ENCODE measurements at regions not wholly inside any gene's neighbourhood (a gene's known extent, or its start where the extent isn't known, plus 50 kb on each side); places are given as distances from the start of the nearest gene placed in this dataset.
"Not testable (repeated sequence)": the region's sequence is repeated elsewhere in the genome, so short reads cannot be mapped to it uniquely, and the experiment has no call there.

DNA sequence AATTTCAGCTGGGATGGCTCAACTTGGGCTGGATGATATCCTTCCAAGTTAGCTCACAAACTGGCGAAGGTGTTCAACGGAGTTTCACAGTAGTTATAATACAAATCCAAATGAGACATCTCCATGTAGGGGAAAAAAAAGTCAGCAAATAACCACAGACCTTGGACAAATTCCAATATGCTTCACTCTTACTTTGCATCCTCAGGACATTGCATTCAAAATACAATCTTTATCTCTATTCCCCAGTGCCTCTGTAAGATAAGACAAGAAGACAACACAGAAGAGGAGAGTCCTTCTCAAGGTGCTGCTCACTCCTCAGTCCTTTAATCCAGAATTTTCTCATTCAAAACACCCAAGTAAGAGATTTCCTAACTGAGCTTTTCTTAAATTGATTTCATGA is 1797.7 kb downstream of the MRPL39 start:
- no peak for DNase-seq

DNA sequence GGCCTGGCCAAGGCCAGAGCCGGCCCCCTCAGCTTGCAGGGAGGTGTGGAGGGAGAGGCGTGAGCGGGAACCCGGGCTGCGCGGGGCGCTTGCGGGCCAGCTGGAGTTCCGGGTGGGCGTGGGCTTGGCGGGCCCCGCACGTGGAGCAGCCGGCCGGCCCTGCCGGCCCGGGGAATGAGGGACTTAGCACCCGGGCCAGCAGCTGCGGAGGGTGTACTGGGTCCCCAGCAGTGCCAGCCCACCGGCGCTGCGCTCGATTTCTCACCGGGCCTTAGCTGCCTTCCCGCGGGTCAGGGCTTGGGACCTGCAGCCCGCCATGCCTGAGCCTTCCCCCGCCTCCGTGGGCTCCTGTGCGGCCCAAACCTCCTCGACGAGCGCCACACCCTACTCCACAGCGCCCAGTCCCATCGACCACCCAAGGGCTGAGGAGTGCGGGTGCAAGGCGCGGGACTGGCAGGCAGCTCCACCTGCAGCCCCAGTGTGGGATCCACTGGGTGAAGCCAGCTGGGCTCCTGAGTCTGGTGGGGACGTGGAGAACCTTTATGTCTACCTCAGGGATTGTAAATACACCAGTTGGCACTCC is 1800.2 kb downstream of the MRPL39 start:
- not testable (repeated sequence) for DNase-seq

DNA sequence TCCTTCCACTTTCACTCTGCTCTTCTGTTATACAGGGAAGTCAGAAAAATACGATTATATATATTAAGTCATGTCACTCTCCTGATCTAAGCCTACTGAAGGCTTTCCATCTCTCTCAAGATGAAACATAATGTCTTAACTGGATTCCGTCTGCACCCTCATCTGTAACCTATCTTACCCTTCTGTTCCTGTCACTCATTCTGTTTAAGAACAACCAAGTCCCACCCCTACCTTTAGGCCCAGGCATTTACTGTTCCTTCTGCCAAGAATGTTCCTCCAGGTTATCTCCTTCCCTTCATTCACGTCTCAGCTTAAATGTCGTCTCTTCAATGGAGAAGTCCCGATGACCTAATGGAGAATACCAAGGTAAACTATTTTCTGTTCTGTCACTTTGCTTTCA is 1802.4 kb downstream of the MRPL39 start:
- DNase-seq, result no peak

DNA sequence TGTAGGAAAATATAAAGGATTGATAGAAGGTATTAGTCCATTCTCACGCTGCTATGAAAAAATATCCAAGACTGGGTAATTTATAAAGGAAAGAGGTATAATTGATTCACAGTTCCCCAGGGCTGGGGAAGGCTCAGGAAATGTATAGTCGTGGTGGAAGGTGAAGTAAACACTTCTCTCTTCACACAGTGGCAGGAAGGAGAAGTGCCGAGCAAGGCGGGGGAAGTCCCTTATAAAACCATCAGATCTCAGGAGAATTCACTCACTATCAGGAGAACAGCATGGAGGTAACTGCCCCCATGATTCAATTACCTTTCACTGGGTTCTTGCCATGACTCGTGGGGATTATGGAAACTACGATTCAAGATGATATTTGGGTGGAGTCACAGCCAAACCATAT is 1806.0 kb downstream of the MRPL39 start:
- peak; percentile 15 for DNase-seq

DNA sequence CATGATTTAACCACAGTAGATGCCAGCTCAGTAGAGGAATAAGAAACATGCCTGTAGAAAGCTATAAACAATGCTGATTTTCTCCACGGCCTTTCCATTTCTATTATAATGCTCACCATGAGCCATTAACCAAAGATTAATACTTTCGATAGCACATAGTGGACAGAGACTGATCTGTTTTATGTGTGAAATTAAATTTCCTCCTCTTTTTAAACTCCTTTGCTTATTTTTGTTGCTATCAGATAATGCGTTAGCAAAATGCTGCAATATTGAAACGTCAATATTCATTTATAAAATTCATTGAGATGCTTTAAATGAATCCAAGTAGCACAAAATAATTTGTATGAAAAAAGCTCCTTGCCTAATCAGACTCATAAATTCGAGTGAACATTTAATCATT is 1807.9 kb downstream of the MRPL39 start:
- no peak for DNase-seq

DNA sequence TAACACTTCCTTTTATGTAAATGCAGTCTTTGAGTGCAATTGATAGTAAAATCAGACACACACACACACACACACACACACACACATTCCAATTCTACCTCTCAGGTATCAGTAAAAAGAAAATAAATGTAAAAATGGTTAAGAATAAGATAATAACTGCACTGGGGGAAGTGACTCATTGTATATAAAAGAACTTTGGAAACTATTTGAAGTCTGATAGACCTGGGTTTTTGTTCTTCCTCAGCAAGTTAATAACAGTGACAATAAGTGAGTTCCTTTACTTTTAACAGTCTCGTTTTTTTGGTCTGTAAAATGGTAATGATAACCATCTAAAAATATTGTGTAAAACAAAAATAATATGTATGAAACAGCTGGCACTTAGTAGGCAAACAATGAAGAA is 1815.0 kb downstream of the MRPL39 start:
- no peak for DNase-seq

DNA sequence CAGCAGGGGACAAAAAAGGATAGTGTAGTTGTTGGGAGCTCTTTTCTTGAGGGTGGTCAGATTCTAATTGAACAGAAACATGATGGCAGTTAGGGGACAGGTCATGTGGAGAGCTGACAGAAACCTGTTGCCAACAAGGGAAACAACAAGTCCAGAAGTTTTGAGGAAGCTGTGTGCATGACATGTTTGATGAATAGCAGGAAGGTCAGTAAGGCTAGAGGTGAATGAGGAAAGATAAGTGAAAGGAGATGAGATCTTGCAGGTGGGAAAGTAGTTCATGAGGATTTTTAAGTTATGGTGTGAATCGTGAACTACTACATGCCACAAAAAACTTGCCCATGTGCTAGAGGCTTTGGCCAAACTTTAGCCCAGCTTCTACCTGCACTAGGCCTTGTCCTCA is 1817.4 kb downstream of the MRPL39 start:
- DNase-seq, result peak; percentile 27

DNA sequence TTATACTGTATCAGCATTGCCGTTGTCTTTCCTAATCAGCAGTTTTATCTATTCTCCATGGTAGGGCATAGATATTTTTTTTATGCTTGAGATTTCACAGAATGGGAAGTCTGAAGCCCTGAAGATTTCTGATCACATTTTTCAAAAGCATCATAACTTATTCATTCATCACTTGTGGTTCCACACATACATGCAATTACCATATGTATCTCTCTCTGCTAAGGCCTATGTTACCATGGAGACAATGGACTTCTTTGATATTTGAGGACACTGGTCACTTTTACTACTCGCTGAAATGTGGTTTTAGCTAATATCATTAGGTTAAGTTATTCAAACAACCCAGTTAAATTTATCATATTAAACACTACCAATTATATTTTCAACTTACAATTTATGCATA is 1827.0 kb downstream of the MRPL39 start:
- DNase-seq, result no peak

DNA sequence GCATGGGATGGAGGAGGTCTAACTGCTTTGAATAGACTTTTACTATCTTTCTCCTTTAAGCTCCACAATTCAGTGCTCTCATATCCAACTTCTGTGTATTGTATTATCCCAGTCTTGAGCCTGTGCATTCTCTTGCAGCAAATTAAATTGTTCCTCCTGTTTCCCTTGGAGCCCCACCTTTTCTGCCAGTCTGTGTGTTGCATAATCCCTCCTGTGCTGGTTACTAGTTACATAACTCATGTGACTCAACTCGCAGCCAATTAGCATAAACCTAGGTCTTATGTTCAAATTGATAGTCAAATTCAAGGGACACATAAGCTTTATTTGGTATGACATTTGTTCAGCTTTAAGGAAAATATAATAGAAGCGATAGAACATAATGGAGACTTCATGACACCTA is 1863.5 kb downstream of the MRPL39 start:
- DNase-seq, result no peak

DNA sequence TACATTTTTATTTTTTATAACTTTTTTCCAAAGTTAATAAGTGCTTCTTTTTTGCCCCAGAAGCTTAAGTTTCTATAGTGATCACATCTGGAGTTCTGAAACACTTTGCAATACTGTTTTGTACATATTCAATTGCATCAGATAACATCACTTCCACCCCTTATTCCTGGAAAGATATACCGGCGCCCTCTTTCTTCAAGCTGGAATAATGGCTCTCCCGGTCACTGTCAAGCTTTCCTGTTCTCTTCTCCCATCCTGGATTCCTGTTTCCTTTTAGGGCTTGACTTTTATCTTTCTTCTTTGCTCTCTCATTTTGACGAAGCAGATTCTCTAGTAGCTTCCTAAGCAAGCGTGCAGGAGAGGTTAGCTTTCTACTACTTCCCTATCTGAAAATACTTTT is 1866.8 kb downstream of the MRPL39 start:
- no peak for DNase-seq

DNA sequence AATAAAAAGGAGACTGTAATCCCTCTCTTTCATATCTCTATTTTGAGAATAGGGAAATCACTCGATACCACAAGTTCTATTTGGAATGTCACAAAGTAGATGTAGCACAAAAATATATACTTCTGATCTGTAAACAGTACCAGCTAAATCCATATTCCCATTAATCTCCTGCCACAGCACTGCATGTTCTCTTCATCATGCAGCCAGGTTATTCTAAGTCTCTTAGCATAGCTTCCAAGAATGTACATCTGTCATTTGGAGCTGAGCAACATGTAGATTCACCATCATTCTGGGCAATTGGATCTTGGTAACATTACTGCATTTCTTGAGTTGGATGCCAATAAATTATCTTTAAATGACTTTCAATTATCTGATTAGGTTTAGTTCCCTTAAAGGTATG is 1874.5 kb downstream of the MRPL39 start:
- DNase-seq, result no peak

DNA sequence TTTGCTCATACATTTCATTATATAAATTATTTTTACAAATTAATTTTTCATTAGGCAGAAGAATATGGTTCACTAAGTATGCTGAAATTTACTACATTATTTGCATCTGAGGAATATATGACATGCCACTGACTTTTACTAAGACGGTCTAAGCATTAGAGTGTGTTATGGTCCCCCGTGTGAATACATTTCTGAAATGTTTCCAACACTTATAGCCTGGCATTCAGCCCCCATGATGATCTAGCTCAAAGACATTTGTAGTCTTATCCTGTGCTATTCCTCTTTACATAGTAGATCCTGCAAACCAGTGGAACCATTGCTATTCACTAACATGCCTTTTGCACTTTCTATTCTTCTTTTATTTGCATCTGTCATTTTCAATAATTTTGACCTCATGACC is 1878.0 kb downstream of the MRPL39 start:
- DNase-seq, result no peak

DNA sequence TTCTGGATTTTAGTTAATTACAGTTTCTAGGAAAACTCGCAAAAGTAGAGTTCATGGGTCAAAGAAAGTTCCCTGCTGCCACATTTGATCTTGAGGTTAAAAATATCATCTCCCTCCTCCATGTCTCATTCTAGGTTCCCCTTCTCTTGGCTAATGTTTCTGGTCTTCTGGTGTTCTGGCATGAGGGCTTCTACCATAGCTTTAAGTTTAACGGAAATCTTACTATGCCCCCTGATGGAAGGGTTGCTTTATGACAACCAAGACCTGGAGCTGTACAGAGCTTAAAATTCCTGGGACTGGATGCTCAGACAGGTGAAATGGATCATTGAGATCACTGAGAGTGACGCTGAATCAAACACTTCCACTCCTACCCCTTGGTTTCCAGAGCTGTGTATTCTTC is 1881.7 kb downstream of the MRPL39 start:
- no peak for DNase-seq

DNA sequence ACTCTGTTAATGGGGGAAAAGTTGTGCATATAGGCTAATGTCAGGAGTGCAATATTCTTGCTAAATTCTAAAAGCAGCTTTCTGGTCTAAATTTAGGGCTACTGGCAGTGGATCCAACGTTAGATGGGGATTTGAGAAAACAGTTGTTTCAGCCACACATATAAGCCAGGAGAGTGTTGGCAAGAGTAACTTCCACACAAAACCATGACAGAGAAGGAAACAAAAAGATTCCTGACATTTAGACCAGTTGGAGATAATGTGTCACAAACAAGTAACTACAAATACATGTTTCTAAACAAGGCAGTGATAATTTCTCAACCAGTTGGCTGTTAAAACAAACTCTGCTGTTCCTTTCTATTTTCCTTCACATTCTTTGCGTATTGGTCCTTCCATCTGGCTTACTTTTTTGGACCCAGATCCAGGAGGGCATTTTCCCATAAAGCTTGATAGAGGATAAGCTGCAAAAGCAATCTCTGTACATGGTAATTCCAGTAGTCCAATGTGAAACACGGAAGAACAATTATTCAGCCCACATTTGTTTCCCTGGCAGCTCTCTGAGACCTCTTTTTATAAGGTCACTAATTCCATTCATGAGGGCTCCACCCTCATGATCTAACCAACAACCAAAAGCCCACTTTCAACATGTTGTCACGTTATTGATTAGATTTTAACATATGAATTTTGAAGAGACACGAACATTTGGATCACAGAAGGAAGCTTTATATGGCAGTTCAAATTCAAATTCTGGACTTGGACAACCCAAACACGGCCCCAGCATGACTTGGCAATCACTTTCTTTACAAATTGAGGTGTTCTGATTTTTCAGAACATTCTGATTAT is 1888.6 kb downstream of the MRPL39 start:
- DNase-seq, result no peak

DNA sequence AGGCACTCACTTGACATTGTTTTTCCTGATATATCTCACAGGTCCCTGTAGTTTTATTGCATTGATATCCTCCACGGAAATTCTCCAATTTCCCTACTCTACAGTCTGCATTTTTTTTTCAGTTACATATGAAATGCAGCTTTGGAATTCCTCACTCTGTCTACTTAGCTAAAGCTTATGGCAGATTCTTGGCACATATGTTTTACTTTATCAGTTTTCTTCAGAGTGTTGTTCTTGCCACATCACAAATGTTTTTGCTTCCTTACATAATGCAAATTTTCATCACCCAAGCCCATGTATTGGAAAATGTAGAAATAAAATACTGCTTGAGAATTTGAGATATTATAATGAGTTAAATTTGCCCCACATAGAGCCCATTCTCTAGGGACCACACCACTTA is 1895.1 kb downstream of the MRPL39 start:
- DNase-seq, result no peak

DNA sequence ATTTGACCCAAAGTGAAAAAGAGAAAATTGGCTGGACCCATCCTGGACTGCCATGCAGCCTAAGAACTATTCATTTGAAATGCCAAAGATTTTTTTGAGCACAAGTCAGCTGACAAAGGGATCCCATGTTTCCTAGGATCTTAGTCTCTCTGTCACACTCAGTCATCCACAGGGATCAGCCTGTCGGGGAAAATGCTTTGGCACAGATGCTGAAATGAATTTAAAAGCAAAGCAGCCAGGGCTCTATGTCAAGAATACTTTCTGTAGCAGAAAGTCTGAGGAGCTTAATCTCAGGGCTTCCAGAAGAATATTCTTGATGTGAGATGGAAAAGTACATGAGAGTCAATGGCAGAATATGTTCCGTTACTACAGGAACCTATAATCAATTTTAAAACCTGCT is 1900.8 kb downstream of the MRPL39 start:
- no peak for DNase-seq

DNA sequence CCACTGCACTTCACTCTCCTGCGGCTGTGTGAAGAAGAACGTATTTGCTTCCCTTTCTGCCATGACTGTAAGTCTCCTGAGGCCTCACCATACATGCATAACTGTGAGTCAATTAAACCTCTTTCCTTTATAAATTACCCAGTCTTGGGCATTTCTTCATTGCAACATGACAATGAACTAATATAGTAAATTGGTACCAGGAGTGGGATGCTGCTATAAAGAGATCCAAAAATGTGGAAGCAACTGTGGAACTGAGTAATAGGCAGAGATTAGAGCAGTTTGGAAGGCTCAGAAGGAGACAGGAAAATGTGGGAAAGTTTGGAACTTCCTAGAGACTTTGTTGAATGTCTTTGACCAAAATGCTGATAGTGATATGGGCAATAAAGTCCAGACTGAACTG is 1907.9 kb downstream of the MRPL39 start:
- no peak for DNase-seq

DNA sequence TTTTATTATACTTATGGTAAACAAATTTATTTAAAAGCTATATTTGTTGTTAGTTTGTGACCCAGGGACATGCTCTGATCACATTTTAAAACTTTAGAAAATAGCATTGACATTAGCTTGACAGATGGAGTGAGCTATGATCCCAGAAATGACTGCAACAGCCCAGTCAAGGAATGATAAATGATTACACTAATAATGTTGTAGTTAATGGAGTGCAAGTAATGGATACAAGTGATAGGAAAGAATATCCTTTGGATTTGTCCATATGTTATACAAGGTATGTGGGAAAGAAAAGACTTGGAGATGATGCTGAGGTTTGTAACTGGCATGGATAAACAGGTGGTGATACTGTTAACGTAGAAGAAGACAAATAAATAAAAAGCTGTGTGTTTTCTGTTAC is 1908.7 kb downstream of the MRPL39 start:
- no peak for DNase-seq

DNA sequence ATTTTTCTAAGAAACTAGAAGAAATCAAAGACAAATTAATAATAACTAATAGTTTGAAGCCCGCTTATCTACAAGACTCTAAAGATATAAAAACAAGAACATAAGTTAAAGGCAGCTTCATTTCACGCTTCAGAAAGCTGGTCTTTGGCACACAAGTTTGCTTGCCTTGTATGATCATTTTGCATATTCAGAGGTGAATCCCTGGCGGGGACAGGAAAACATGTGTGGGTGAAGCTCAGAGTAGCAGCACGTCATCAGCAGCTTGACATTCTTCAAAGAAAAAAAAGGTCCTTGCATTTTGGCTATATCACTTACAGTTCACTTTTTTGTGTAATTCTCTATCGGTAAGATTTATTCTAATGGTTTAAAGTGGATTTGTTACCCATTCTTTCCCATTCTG is 1911.8 kb downstream of the MRPL39 start:
- DNase-seq, result no peak

DNA sequence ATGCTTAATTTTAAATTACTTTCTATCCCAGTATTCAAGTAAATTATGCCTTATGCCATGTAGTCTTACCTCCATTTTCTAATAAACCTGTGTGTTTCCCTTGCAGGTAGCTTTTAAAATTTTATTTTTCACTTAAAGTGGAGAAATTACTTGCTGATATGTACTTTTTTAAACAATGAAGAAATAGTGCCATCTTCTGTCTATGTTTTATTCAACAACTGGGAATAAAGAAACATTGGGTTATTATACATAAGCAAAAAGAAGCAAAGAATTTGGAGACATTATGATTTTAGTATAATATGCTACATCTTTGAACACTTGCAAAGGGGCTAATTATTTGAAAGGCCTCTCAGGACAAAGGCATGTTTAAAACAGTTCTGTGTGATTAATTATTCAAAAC is 1912.9 kb downstream of the MRPL39 start:
- DNase-seq, result no peak

DNA sequence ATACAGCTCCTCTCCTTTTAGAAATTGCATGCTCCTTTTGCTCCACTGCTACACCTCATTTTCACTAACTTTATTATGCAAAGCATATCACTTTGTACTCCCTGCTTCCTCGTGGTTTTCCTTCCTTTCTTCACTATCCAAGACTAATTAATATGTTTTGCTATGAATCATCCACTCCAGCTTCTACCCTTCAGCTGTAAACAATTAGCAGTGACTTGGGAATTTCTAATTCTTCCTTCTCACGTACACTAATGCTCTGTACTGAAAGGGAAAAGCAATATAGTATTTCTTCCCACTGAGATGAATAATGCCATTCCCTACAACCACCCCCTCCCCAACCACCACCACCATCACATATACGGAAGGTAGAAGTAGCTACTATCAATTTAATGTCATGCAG is 1917.0 kb downstream of the MRPL39 start:
- no peak for DNase-seq

DNA sequence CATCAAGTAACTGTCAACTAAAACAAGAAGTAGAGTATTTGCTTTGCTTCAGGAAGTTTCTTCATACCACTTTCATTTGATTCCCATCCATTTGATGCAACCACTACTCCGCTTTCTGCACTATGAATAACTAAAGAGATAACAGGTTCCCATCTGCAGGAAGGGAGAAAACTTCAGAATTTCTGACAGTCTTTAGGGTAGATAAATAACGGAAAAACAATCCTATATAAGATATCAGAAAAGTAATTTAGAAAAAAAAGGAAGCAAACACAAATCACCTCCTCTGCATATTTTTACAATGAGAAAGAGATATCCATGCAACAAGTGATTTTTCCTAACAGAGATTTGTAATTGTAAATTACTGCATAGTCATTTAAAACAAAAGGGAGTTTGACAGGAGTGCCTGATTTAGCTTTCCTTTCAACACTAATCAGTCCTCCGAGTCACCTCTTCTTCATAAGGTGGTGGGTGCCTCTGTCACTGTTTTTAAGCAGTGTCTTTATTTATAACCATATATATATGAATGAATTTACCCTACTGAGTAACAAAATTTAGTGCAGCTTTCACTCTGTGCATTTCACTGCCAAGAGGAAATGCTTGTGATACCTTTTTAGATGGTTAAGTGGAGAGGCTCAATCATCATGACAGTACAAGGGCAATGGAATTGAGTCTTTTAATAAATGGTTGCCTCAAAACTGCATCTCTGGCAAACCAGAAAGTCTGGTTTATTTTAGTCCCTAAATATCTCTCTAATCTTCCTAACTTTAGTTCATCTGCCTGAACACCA is 1920.4 kb downstream of the MRPL39 start:
- no peak for DNase-seq

DNA sequence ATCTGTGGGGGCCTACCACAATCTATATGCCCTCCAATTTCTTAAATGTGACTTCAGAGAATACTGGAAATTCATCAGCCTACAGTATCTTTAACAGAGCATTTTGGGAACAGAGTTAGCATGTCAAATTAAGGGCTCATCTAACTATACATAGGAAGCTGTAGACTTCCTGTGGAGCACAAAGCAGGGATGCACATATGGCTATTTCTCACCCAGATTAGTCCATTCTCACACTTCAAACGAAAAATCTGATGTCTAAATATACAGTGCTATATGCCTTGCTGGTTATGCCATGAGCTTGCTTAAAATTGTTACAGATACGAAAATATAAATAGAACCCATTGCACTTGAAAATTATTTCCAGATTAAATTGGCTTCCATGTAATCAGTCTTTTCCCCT is 1922.8 kb downstream of the MRPL39 start:
- DNase-seq, result no peak

DNA sequence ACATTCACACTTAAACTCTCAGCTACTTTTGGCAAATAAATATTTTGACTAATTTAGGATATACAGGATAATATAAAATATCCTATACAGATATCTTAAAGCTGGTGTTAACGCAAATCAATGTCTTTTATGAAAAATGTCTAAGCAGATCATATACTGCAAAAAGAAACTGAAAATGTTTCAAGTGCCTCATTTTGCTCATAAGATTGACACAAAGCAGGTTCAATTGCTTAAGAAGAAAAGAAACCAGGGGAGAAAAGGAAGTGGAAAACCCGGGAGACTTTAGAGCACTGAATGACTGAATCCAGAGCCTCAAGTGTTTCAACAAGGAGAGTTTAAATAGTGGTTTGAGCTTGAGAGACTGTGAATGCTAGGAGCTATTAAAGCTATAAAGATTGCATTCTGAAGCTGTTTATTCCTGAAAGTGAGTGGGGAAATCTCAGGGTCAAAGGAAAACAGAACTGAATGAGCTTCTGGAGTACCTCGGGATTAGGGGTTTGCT is 1943.0 kb downstream of the MRPL39 start:
- DNase-seq, result no peak

Data from KG1 (cell line).